Mucosa of rectum (tissue), 2 donors: ENCODE measurements at regions not wholly inside any gene's neighbourhood (a gene's known extent, or its start where the extent isn't known, plus 50 kb on each side); places are given as distances from the start of the nearest gene placed in this dataset.

Experiments
- H3K27ac ChIP-seq, 2 donors: one replicate each; pipeline ENCODE4 v1.7.0; 2013; ENCODE audit warnings: inconsistent platforms in 2 of 2, low read depth in 2 of 2, low read length in 2 of 2
- H3K27me3 ChIP-seq, 2 donors: one replicate each; pipeline ENCODE4 v1.7.0; 2013; ENCODE audit warnings: low read length in 2 of 2; ENCODE audit not compliant: control insufficient read depth in 2 of 2, insufficient read depth in 2 of 2
- H3K36me3 ChIP-seq, 2 donors: one replicate each; pipeline ENCODE4 v1.7.0; 2013; ENCODE audit warnings: low read length in 2 of 2; ENCODE audit not compliant: control insufficient read depth in 2 of 2, insufficient read depth in 2 of 2
- H3K4me1 ChIP-seq, 2 donors: one replicate each; pipeline ENCODE4 v1.7.0; 2013; ENCODE audit warnings: low read length in 2 of 2, mild to moderate bottlenecking in 1 of 2; ENCODE audit not compliant: control insufficient read depth in 2 of 2, insufficient read depth in 2 of 2
- H3K4me3 ChIP-seq, 2 donors: one replicate each; pipeline ENCODE4 v1.7.0; 2013; ENCODE audit warnings: low read length in 2 of 2
- H3K9ac ChIP-seq, 2 donors: one replicate each; pipeline ENCODE4 v1.7.0; 2013; ENCODE audit warnings: low read length in 2 of 2, low read depth in 1 of 2, mild to moderate bottlenecking in 1 of 2
- H3K9me3 ChIP-seq, 2 donors: one replicate each; pipeline ENCODE4 v1.7.0; 2013; ENCODE audit warnings: low read length in 2 of 2; ENCODE audit not compliant: control insufficient read depth in 2 of 2
- donor health status: healthy.
- donor health status: Normal muscosa, but diverticular disease.

GRCh38 chr12:115740586-115741155 lies 536.8 kb downstream of the MED13L start:
- H3K4me3 ChIP-seq: peak overlapping the region; percentile 26 to 51
- H3K4me1 ChIP-seq: peaks cover 7 to 9% of the 10 kb centered on the region in 2 donors
- no peaks in the 10 kb centered on the region for H3K36me3 ChIP-seq
- H3K27ac ChIP-seq: peak overlapping the region; percentile 57 to 64
- H3K27me3 ChIP-seq: no peaks in the 10 kb centered on the region
- H3K9ac ChIP-seq: peak overlapping the region; percentile 38 to 71
- no peaks in the 10 kb centered on the region for H3K9me3 ChIP-seq

- H3K9ac ChIP-seq: no peak overlapping the region
- no peaks in the 10 kb centered on the region for H3K36me3 ChIP-seq
- no peaks in the 10 kb centered on the region for H3K9me3 ChIP-seq
- peaks cover 7 to 9% of the 10 kb centered on the region in 2 donors for H3K4me1 ChIP-seq
- H3K27me3 ChIP-seq: no peaks in the 10 kb centered on the region
- H3K4me3 ChIP-seq: no peak overlapping the region
- H3K27ac ChIP-seq: no peak overlapping the region
Measured at GRCh38 chr12:115737895-115738294, 539.6 kb downstream of the MED13L start.

- Histone ChIP-seq H3K4me1 (peaks cover 5% of the 10 kb centered on the region in 2 donors), H3K9ac (no peak overlapping the region), H3K27ac (no peak overlapping the region), H3K27me3 (no peaks in the 10 kb centered on the region), H3K9me3 (no peaks in the 10 kb centered on the region), H3K4me3 (no peak overlapping the region), H3K36me3 (no peaks in the 10 kb centered on the region)
Measured at GRCh38 chr12:115736360-115736759, 541.1 kb downstream of the MED13L start.

- Histone ChIP-seq H3K27ac (no peak overlapping the region), H3K27me3 (no peaks in the 10 kb centered on the region), H3K9ac (no peak overlapping the region), H3K4me1 (peaks cover 0 to 4% of the 10 kb centered on the region in 2 donors), H3K9me3 (no peaks in the 10 kb centered on the region), H3K36me3 (no peaks in the 10 kb centered on the region), H3K4me3 (no peak overlapping the region)
Measured at GRCh38 chr12:115730975-115731541, 546.4 kb downstream of the MED13L start.

GRCh38 chr12:115726691-115727090 lies 550.8 kb downstream of the MED13L start:
- Histone ChIP-seq H3K27ac (no peak overlapping the region), H3K9me3 (no peaks in the 10 kb centered on the region), H3K9ac (no peak overlapping the region), H3K4me3 (no peak overlapping the region), H3K36me3 (no peaks in the 10 kb centered on the region), H3K27me3 (no peaks in the 10 kb centered on the region), H3K4me1 (peaks cover 6 to 10% of the 10 kb centered on the region in 2 donors)

- no peak overlapping the region for H3K9ac ChIP-seq
- H3K27ac ChIP-seq: no peak overlapping the region
- H3K27me3 ChIP-seq: no peaks in the 10 kb centered on the region
- no peaks in the 10 kb centered on the region for H3K36me3 ChIP-seq
- peaks cover 6 to 10% of the 10 kb centered on the region in 2 donors for H3K4me1 ChIP-seq
- no peaks in the 10 kb centered on the region for H3K9me3 ChIP-seq
- H3K4me3 ChIP-seq: no peak overlapping the region
Measured at GRCh38 chr12:115722181-115722580, 555.3 kb downstream of the MED13L start.

- Histone ChIP-seq H3K4me1 (no peaks in the 10 kb centered on the region), H3K36me3 (no peaks in the 10 kb centered on the region), H3K27me3 (no peaks in the 10 kb centered on the region), H3K27ac (no peak overlapping the region), H3K9me3 (no peaks in the 10 kb centered on the region), H3K4me3 (no peak overlapping the region), H3K9ac (no peak overlapping the region)
Measured at GRCh38 chr12:115716551-115716950, 560.9 kb downstream of the MED13L start.

- no peaks in the 10 kb centered on the region for H3K27me3 ChIP-seq
- H3K9me3 ChIP-seq: no peaks in the 10 kb centered on the region
- H3K36me3 ChIP-seq: no peaks in the 10 kb centered on the region
- H3K4me1 ChIP-seq: peaks cover 0 to 8% of the 10 kb centered on the region in 2 donors
- H3K9ac ChIP-seq: no peak overlapping the region
- no peak overlapping the region for H3K4me3 ChIP-seq
- peak overlapping the region in 1 of 2 donors; percentile 5 for H3K27ac ChIP-seq
Measured at GRCh38 chr12:115712676-115713075, 564.8 kb downstream of the MED13L start.

- Histone ChIP-seq H3K4me3 (no peak overlapping the region), H3K27me3 (no peaks in the 10 kb centered on the region), H3K9me3 (no peaks in the 10 kb centered on the region), H3K4me1 (peaks cover 0 to 8% of the 10 kb centered on the region in 2 donors), H3K27ac (peak overlapping the region in 1 of 2 donors; percentile 7), H3K36me3 (no peaks in the 10 kb centered on the region), H3K9ac (no peak overlapping the region)
Measured at GRCh38 chr12:115710104-115710564, 567.4 kb downstream of the MED13L start.

- Histone ChIP-seq H3K9ac (no peak overlapping the region), H3K4me3 (no peak overlapping the region), H3K9me3 (no peaks in the 10 kb centered on the region), H3K27ac (no peak overlapping the region), H3K4me1 (peaks cover 0 to 8% of the 10 kb centered on the region in 2 donors), H3K36me3 (no peaks in the 10 kb centered on the region), H3K27me3 (no peaks in the 10 kb centered on the region)
Measured at GRCh38 chr12:115709540-115710011, 567.9 kb downstream of the MED13L start.
